Chondrocyte (in vitro differentiated cells): ENCODE measurements at regions not wholly inside any gene's neighbourhood (a gene's known extent, or its start where the extent isn't known, plus 50 kb on each side); places are given as distances from the start of the nearest gene placed in this dataset.

Experiments
- DNase-seq: peaks from one replicate; pipeline ENCODE4 v3.0.0; 2021; ENCODE audit warnings: mixed read lengths, low spot score
- H3K27ac Mint-ChIP-seq: one replicate; pipeline ENCODE4 v1.8.0; 2021; ENCODE audit warnings: mild to moderate bottlenecking, moderate library complexity, mixed read lengths; ENCODE audit not compliant: unreplicated experiment
- H3K27me3 Mint-ChIP-seq: 2 replicates; pipeline ENCODE4 v1.8.0; 2021; ENCODE audit warnings: low read depth, mixed read lengths
- H3K36me3 Mint-ChIP-seq: 2 replicates; pipeline ENCODE4 v1.8.0; 2021; ENCODE audit warnings: low read depth, mixed read lengths
- H3K4me1 Mint-ChIP-seq: 2 replicates; pipeline ENCODE4 v1.8.0; 2021; ENCODE audit warnings: low read depth, mild to moderate bottlenecking, mixed read lengths
- H3K4me3 Mint-ChIP-seq: one replicate; pipeline ENCODE4 v1.8.0; 2021; ENCODE audit warnings: mild to moderate bottlenecking, moderate library complexity, mixed read lengths; ENCODE audit not compliant: unreplicated experiment
- H3K9me3 Mint-ChIP-seq: 2 replicates; pipeline ENCODE4 v1.8.0; 2021; ENCODE audit warnings: low read depth, mixed read lengths
- CTCF ChIP-seq: fragments of 200-600 bp; sonication (generic); IDR thresholded peaks from 2 replicates; pipeline ENCODE4 v1.5.0; 2021; ENCODE audit warnings: antibody characterized with exemption, mild to moderate bottlenecking, moderate library complexity

GRCh38 chr5:104218200-104218599 lies 655.6 kb upstream of the NUDT12 start:
- TF ChIP-seq CTCF, result no peak
- DNase-seq, result no peak
- Mint-ChIP-seq H3K9me3 (no peaks in the 10 kb centered on the region), H3K4me1 (no peaks in the 10 kb centered on the region), H3K36me3 (no peaks in the 10 kb centered on the region), H3K4me3 (no peak overlapping the region), H3K27ac (no peak overlapping the region), H3K27me3 (no peaks in the 10 kb centered on the region)

- H3K27ac Mint-ChIP-seq, result no peak overlapping the region
- H3K4me1 Mint-ChIP-seq, result no peaks in the 10 kb centered on the region
- no peak for DNase-seq
- H3K4me3 Mint-ChIP-seq, result no peak overlapping the region
- TF ChIP-seq CTCF, result no peak
- H3K36me3 Mint-ChIP-seq, result no peaks in the 10 kb centered on the region
- no peaks in the 10 kb centered on the region for H3K27me3 Mint-ChIP-seq
- H3K9me3 Mint-ChIP-seq, result no peaks in the 10 kb centered on the region
Observed at GRCh38 chr5:104213216-104213615, 650.6 kb upstream of the NUDT12 start.

GRCh38 chr5:104199771-104200170 lies 637.2 kb upstream of the NUDT12 start:
- no peak for TF ChIP-seq CTCF
- Mint-ChIP-seq H3K9me3 (no peaks in the 10 kb centered on the region), H3K27me3 (no peaks in the 10 kb centered on the region), H3K36me3 (no peaks in the 10 kb centered on the region), H3K27ac (no peak overlapping the region), H3K4me1 (no peaks in the 10 kb centered on the region), H3K4me3 (no peak overlapping the region)
- DNase-seq, result no peak

GRCh38 chr5:104198156-104198555 lies 635.6 kb upstream of the NUDT12 start:
- no peak overlapping the region for H3K4me3 Mint-ChIP-seq
- TF ChIP-seq CTCF, result no peak
- no peaks in the 10 kb centered on the region for H3K4me1 Mint-ChIP-seq
- H3K27ac Mint-ChIP-seq, result no peak overlapping the region
- H3K9me3 Mint-ChIP-seq, result no peaks in the 10 kb centered on the region
- H3K27me3 Mint-ChIP-seq, result no peaks in the 10 kb centered on the region
- H3K36me3 Mint-ChIP-seq, result no peaks in the 10 kb centered on the region
- DNase-seq, result no peak

GRCh38 chr5:104189909-104190308 lies 627.3 kb upstream of the NUDT12 start:
- no peaks in the 10 kb centered on the region for H3K9me3 Mint-ChIP-seq
- H3K27me3 Mint-ChIP-seq, result no peaks in the 10 kb centered on the region
- no peak for TF ChIP-seq CTCF
- no peak overlapping the region for H3K4me3 Mint-ChIP-seq
- H3K36me3 Mint-ChIP-seq, result no peaks in the 10 kb centered on the region
- no peak for DNase-seq
- no peak overlapping the region for H3K27ac Mint-ChIP-seq
- peaks cover 21% of the 10 kb centered on the region for H3K4me1 Mint-ChIP-seq
